Glomerular visceral epithelial cell (primary cell): ENCODE measurements at regions not wholly inside any gene's neighbourhood (a gene's known extent, or its start where the extent isn't known, plus 50 kb on each side); places are given as distances from the start of the nearest gene placed in this dataset.
A peak's percentile ranks its signal among the peaks of the same experiment; 100 is the strongest.

Source experiments
- DNase-seq: peaks from one replicate; pipeline ENCODE4 v3.0.0-alpha.2; 2016; ENCODE audit errors: extremely low spot score

GRCh38 chr11:26162291-26162690 is 169.6 kb upstream of the ANO3 start:
- DNase-seq, result no peak

- DNase-seq, result no peak
Observed at GRCh38 chr11:26186389-26186788, 145.5 kb upstream of the ANO3 start.

DNA sequence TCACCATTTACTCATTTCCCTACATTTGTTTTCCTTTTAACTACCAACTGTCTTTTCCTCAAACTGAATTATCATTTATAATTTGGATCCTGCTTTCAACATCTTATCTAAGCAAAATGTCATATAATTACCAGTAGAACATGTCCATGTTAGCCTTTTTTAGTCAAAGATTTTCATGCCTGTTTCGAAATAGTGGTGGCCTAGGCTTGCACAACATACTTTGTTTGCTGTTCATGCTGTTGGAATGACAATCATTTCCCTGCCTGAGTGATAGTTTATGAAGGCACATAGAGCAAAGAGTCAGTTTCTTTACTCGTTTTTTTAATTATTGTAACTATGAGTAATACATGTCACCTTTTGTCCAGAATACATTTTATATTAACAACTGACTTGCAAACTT is 144.3 kb upstream of the ANO3 start:
- peak; percentile 18 for DNase-seq

GRCh38 chr11:26188554-26188953 is 143.4 kb upstream of the ANO3 start:
- no peak for DNase-seq

- DNase-seq, result no peak
Observed at GRCh38 chr11:26191193-26191592, 140.7 kb upstream of the ANO3 start.

- peak; percentile 9 for DNase-seq
Observed at GRCh38 chr11:26193694-26194365, 138.1 kb upstream of the ANO3 start.

DNA sequence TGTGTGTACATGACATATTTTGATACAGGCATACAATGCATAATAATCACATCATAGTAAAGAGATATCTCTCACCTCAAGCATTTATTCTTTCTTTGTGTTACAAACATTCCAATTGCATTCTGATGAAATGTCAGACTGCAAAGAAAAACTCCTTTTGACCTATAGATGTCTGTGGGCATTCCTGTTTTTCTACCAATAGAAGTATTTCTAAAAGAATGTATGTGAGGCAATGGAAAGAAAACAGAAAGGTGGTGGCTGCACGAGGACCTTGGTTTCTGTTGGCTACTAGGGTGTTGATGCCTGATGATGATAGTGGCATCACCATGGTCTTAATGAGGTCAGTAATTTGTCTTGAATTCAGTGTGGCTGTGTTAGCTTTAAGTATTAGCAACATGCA is 137.0 kb upstream of the ANO3 start:
- no peak for DNase-seq

GRCh38 chr11:26198532-26199096 is 133.3 kb upstream of the ANO3 start:
- DNase-seq, result no peak

- DNase-seq, result no peak
Observed at GRCh38 chr11:26199331-26200095, 132.4 kb upstream of the ANO3 start.

GRCh38 chr11:26201411-26201810 is 130.5 kb upstream of the ANO3 start:
- no peak for DNase-seq

DNA sequence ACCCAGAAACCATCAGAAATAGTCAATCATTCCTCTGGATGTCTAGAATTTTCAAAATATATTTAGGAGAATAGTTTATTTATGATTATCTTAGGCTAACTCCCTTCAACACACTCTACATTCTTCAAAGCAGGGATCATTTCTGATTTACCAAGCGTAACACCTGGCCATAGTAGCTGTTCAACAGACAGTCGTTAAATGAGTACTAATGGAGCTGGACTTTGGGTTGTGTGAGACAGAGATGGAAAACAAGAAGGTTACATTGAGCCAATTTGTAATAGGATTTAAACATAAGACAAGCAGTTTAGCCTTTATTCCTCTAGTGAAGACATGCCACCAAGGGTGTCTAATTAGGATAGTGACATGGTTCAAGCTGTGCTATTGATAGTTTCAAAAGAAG is 129.2 kb upstream of the ANO3 start:
- no peak for DNase-seq

DNA sequence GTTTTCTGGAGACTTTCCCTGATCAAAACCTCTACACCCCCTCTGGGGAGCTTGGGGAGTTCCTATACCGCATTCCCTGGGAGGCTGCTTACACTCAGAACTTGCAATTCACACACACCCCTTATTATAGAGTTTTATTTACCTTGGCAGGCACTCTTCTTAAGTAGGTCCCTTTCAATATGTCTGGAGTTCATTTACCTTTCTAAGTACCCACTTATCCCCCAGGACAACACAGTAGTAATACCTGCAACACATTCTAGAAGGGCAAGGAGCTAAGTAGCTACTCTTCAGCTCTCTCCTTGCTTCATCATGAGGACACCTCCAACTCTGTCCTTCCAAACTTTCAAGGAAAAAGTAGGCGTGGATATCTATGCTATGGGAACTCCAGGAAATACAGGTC is 127.8 kb upstream of the ANO3 start:
- DNase-seq, result no peak

DNA sequence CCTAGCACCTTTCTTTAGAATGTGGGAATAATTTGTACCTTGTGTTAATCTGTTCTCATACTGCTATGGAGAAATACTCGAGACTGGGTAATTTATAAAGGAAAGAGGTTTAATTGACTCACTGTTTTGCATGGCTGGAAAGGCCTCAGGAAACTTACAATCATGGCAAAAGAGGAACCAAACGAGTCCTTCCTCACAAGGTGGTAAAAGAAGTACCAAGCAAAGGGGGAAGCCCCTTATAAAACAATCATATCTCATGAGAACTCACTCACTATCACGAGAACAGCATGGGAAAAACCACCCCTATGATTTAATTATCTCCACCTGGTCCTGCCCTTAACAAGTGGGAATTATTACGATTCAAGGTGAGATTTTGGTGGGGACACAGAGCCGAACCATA is 127.1 kb upstream of the ANO3 start:
- DNase-seq, result no peak

DNA sequence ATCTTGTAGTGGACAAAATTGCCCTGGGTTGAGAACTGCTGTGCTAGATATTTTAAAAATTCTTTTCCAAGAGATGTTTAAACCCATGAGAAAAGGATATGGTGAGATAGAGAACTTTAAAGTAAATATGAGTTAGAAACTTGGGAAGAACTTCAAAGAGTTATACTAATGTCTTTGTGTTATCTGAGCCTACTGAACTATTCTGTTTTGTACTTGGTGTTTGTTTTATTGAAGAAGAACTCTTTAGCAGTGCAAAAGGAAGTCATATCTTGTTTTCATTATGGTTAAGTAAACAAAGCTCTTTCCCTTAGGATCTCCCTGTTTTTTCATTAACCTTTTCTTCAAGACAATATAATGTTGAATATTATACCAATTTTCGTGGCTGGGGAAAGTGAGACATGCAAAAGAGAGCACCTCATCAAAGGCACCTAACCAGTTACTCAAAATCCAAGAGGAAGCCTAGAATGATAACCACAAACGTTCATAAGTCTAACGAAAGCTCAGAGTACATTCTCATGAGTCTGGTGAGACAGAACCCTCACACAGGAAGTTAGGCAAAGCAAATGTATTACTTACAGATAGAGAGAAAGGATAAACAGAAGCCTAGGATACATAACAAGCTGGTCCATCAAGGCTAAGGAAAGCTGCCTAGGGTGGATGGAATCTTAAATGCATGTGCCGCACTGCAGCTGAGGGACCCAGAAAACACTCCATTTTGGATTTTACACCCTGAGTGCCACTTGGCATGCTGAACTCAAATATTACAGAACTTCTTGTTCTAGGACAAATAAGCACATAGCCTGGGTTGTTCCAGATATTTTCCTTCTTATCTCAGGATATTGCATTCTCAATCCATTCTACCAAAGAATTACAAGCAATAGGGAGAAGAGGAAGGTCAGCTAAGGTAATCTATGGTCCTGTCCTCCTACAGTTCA is 112.5 kb upstream of the ANO3 start:
- no peak for DNase-seq

GRCh38 chr11:26225646-26226045 is 106.3 kb upstream of the ANO3 start:
- DNase-seq, result no peak

- peak; percentile 43 for DNase-seq
Observed at GRCh38 chr11:26227301-26227746, 104.6 kb upstream of the ANO3 start.

- no peak for DNase-seq
Observed at GRCh38 chr11:26227883-26228502, 103.9 kb upstream of the ANO3 start.

DNA sequence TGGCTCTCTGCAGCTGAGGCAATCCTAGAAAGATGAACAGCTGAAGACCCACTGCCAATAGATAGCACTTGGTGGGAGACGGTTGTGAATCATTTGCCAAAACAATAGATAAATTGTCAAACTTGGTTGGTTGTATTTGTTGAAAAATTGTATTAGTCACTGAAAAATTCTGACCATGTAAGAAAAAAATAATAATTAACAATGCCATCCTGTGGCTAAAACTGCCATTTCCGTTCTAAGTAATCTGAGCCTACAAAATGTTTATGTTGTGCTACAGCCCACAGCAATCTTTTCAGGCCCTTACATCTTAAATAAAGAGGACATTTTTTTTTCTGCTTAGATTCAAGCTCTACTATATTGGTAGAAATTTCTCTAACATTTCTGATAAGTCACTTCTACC is 103.2 kb upstream of the ANO3 start:
- peak; percentile 30 for DNase-seq

DNA sequence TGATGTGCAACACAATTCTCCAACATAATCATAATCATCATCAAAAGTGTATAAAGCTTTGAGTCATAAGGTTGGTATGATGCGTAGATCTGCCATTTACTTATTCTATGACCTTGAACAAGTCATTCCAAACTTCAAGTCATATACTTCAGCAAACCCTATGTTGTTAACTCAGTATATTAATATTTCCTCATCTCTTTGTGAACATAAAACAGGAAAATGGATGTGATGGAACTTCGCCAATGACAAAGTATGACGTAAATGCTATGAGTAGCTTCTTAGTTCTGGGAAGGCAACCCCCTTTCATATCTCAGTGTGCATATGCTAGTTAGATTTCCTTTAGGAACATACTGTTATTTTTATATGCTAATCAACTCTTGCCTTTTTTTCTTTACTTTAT is 102.7 kb upstream of the ANO3 start:
- DNase-seq, result peak; percentile 14

DNA sequence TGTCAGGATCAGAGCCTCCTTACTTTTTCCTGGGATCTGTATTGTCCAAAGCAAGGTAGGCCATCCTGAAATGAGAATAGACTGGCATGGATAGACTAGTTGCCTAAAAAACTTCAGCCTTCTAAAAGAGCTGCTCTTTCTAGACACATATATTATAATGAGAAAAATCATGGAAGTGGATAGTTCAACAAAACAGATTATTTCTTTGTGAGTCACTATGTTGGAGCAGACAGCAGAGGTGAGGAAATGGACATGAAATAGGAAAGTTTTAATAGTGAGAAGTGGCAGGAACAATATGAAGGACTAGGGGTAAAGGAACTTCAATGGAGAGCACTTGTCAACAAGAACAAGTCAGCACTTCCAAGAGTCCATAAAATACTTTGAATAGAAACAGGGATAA is 101.9 kb upstream of the ANO3 start:
- no peak for DNase-seq

DNA sequence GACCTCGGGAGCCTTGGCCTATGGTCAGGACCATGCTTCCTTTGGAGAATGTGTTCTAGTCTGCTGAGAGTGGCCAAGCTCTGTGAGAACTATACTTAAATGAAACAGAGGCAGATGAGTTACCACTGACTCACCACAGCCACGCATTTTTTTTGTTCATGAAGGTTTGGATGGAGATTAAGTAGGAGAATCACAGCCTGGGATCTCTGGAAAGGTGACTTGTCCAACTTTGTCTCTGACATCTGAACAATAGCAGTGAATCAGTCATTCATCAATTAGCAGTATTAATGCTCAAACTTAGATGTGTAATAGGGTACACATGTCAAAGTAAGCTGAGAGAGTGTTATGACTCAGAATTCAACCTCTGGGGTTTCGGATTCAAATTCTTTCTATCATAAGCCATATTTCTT is 100.7 kb upstream of the ANO3 start:
- peak; percentile 42 for DNase-seq

GRCh38 chr11:26234451-26234850 is 97.5 kb upstream of the ANO3 start:
- no peak for DNase-seq
